ENCODE measurements at regions not wholly inside any gene's neighbourhood (a gene's known extent, or its start where the extent isn't known, plus 50 kb on each side); places are given as distances from the start of the nearest gene placed in this dataset.

- Histone ChIP-seq H3K9me3 (no peaks in the 10 kb centered on the region), H3K36me3 (no peaks in the 10 kb centered on the region), H3K4me3 (no peak overlapping the region), H3K27me3 (no peaks in the 10 kb centered on the region), H3K4me1 (peaks cover 0 to 3% of the 10 kb centered on the region in 2 donors), H3K27ac (no peak overlapping the region)
- TF ChIP-seq CTCF (IDR thresholded peaks at IDR 0.05) = no peak
- DNase-seq (ENCODE audit: low spot score) = no peak
Observed at GRCh38 chr16:59205403-59205802, 471.3 kb upstream of the GOT2 start.

- H3K36me3 ChIP-seq = no peaks in the 10 kb centered on the region
- TF ChIP-seq CTCF (IDR thresholded peaks at IDR 0.05) = no peak
- H3K4me1 ChIP-seq = no peaks in the 10 kb centered on the region
- no peak overlapping the region for H3K4me3 ChIP-seq
- H3K27me3 ChIP-seq = no peaks in the 10 kb centered on the region
- DNase-seq (ENCODE audit: low spot score) = no peak
- H3K9me3 ChIP-seq = no peaks in the 10 kb centered on the region
- H3K27ac ChIP-seq = no peak overlapping the region
Observed at GRCh38 chr16:59204589-59204988, 470.5 kb upstream of the GOT2 start.

- no peaks in the 10 kb centered on the region for H3K9me3 ChIP-seq
- no peak overlapping the region for H3K27ac ChIP-seq
- no peak for TF ChIP-seq CTCF (IDR thresholded peaks at IDR 0.05)
- no peak for DNase-seq (ENCODE audit: low spot score)
- H3K36me3 ChIP-seq = no peaks in the 10 kb centered on the region
- no peaks in the 10 kb centered on the region for H3K4me1 ChIP-seq
- H3K4me3 ChIP-seq = no peak overlapping the region
- no peaks in the 10 kb centered on the region for H3K27me3 ChIP-seq
Observed at GRCh38 chr16:59202233-59202862, 468.2 kb upstream of the GOT2 start.

- no peak for DNase-seq (ENCODE audit: low spot score)
- Histone ChIP-seq H3K27me3 (no peaks in the 10 kb centered on the region), H3K9me3 (no peaks in the 10 kb centered on the region), H3K36me3 (no peaks in the 10 kb centered on the region), H3K27ac (no peak overlapping the region), H3K4me3 (no peak overlapping the region), H3K4me1 (no peaks in the 10 kb centered on the region)
- no peak for TF ChIP-seq CTCF (IDR thresholded peaks at IDR 0.05)
Observed at GRCh38 chr16:59201821-59202220, 467.7 kb upstream of the GOT2 start.

GRCh38 chr16:59201160-59201559 is 467.0 kb upstream of the GOT2 start:
- no peak for TF ChIP-seq CTCF (IDR thresholded peaks at IDR 0.05)
- Histone ChIP-seq H3K4me1 (no peaks in the 10 kb centered on the region), H3K27me3 (no peaks in the 10 kb centered on the region), H3K27ac (no peak overlapping the region), H3K36me3 (no peaks in the 10 kb centered on the region), H3K9me3 (no peaks in the 10 kb centered on the region), H3K4me3 (no peak overlapping the region)
- no peak for DNase-seq (ENCODE audit: low spot score)

GRCh38 chr16:59198487-59198886 is 464.4 kb upstream of the GOT2 start:
- Histone ChIP-seq H3K27me3 (no peaks in the 10 kb centered on the region), H3K4me1 (no peaks in the 10 kb centered on the region), H3K9me3 (no peaks in the 10 kb centered on the region), H3K4me3 (no peak overlapping the region), H3K36me3 (no peaks in the 10 kb centered on the region), H3K27ac (no peak overlapping the region)
- no peak for DNase-seq (ENCODE audit: low spot score)
- TF ChIP-seq CTCF (IDR thresholded peaks at IDR 0.05) = no peak
